ENCODE measurements at regions not wholly inside any gene's neighbourhood (a gene's known extent, or its start where the extent isn't known, plus 50 kb on each side); places are given as distances from the start of the nearest gene placed in this dataset.

GRCh38 chr11:11213117-11213516 is 139.9 kb downstream of the CSNK2A3 start:
- TF ChIP-seq CTCF (IDR thresholded peaks at IDR 0.05; ENCODE audit: low read depth, low read length): no peak
- H3K4me3 ChIP-seq (ENCODE audit: low read depth, low read length): no peak overlapping the region
- DNase-seq (ENCODE audit: low read depth, low spot score): no peak
- in situ Hi-C loops (cut with HindIII; ENCODE audit: low sequenced_read_pairs): no loop called here

- TF ChIP-seq CTCF (IDR thresholded peaks at IDR 0.05; ENCODE audit: low read depth, low read length): no peak
- no peak for DNase-seq (ENCODE audit: low read depth, low spot score)
- no peak overlapping the region for H3K4me3 ChIP-seq (ENCODE audit: low read depth, low read length)
- in situ Hi-C loops (cut with HindIII; ENCODE audit: low sequenced_read_pairs): no loop called here
Measured at GRCh38 chr11:11211888-11212287, 141.2 kb downstream of the CSNK2A3 start.

DNA sequence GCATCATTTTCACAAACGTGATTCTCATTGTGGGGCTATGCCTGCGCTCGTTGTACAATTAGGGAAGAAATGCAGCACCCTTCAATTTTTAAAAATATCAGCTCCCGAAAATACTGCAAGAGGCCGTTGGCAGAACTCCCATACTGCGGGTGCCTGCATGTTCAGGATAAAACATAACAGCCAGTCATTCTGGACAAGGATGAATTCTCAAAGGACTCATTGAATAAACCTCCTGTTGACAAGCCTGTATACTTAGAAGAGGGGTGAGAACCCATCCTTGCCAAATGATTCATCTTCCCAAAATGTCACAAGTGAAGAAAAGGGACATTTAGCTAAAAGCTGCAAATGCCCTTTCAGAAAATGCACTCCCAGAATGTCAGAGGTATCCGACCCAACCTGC is 141.9 kb downstream of the CSNK2A3 start:
- in situ Hi-C loops (cut with HindIII; ENCODE audit: low sequenced_read_pairs): no loop called here
- no peak for TF ChIP-seq CTCF (IDR thresholded peaks at IDR 0.05; ENCODE audit: low read depth, low read length)
- DNase-seq (ENCODE audit: low read depth, low spot score): no peak
- H3K4me3 ChIP-seq (ENCODE audit: low read depth, low read length): no peak overlapping the region

DNA sequence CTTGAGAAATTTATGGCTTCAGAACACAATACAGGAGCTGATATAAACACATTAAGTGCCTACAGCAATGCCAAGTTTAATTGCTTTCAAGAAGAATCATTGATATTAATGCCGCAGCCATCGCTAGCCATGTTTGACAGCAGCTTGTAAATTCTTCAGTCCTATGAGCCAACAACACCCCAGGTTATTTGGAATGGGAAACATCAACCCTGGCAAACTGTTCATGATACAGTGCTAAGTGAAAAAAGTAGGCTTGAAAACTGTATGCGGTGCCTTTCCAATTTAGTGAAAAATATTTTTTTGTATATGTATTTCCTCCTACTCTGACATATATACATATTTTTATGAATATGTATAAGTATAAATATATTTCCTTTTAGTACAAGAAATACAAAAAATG is 142.6 kb downstream of the CSNK2A3 start:
- TF ChIP-seq CTCF (IDR thresholded peaks at IDR 0.05; ENCODE audit: low read depth, low read length): no peak
- H3K4me3 ChIP-seq (ENCODE audit: low read depth, low read length): no peak overlapping the region
- in situ Hi-C loops (cut with HindIII; ENCODE audit: low sequenced_read_pairs): no loop called here
- no peak for DNase-seq (ENCODE audit: low read depth, low spot score)

- TF ChIP-seq CTCF (IDR thresholded peaks at IDR 0.05; ENCODE audit: low read depth, low read length): no peak
- in situ Hi-C loops (cut with HindIII; ENCODE audit: low sequenced_read_pairs): no loop called here
- H3K4me3 ChIP-seq (ENCODE audit: low read depth, low read length): no peak overlapping the region
- DNase-seq (ENCODE audit: low read depth, low spot score): no peak
Measured at GRCh38 chr11:11209967-11210366, 143.1 kb downstream of the CSNK2A3 start.

GRCh38 chr11:11208994-11209393 is 144.1 kb downstream of the CSNK2A3 start:
- H3K4me3 ChIP-seq (ENCODE audit: low read depth, low read length): no peak overlapping the region
- no peak for DNase-seq (ENCODE audit: low read depth, low spot score)
- in situ Hi-C loops (cut with HindIII; ENCODE audit: low sequenced_read_pairs): no loop called here
- no peak for TF ChIP-seq CTCF (IDR thresholded peaks at IDR 0.05; ENCODE audit: low read depth, low read length)

DNA sequence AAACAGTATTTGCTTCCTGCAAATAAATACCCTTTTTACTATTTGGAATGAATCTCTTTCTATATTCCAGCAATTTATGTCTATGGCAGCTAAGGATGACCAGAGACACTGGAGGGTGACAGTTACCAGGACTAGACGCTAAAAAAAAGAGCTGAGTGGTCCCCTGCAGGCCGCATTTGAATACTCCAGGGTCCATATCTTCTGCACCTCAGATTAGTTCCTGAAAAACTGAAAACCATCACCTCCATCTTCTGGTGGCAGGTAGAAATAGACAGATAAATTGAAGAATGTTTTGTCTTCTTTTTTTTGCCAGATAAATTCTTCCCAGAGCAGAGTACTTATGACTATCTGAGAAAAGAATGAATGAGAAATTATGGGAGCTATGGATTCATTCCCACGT is 145.6 kb downstream of the CSNK2A3 start:
- in situ Hi-C loops (cut with HindIII; ENCODE audit: low sequenced_read_pairs): no loop called here
- no peak for DNase-seq (ENCODE audit: low read depth, low spot score)
- TF ChIP-seq CTCF (IDR thresholded peaks at IDR 0.05; ENCODE audit: low read depth, low read length): no peak
- no peak overlapping the region for H3K4me3 ChIP-seq (ENCODE audit: low read depth, low read length)

Data from astrocyte of the spinal cord (primary cell).